ENCODE measurements at regions not wholly inside any gene's neighbourhood (a gene's known extent, or its start where the extent isn't known, plus 50 kb on each side); places are given as distances from the start of the nearest gene placed in this dataset.

GRCh38 chr13:62747629-62748028 lies 1332.0 kb upstream of the PCDH20 start (continued):
- TF ChIP-seq TFDP2 (CRISPR knock-in tag; IDR thresholded peaks at IDR 0.05) (no peak), GATAD1 (CRISPR knock-in tag; IDR thresholded peaks at IDR 0.05) (no peak), MAX (IDR thresholded peaks at IDR 0.05) (no peak), HIVEP1 (CRISPR knock-in tag; IDR thresholded peaks at IDR 0.05) (no peak), ELF3 (CRISPR knock-in tag; IDR thresholded peaks at IDR 0.05) (no peak), KMT2A (CRISPR knock-in tag; IDR thresholded peaks at IDR 0.05) (no peak), ATM (IDR thresholded peaks at IDR 0.05; ENCODE audit: borderline replicate concordance) (no peak)
- TF ChIP-seq, protein P1, sequence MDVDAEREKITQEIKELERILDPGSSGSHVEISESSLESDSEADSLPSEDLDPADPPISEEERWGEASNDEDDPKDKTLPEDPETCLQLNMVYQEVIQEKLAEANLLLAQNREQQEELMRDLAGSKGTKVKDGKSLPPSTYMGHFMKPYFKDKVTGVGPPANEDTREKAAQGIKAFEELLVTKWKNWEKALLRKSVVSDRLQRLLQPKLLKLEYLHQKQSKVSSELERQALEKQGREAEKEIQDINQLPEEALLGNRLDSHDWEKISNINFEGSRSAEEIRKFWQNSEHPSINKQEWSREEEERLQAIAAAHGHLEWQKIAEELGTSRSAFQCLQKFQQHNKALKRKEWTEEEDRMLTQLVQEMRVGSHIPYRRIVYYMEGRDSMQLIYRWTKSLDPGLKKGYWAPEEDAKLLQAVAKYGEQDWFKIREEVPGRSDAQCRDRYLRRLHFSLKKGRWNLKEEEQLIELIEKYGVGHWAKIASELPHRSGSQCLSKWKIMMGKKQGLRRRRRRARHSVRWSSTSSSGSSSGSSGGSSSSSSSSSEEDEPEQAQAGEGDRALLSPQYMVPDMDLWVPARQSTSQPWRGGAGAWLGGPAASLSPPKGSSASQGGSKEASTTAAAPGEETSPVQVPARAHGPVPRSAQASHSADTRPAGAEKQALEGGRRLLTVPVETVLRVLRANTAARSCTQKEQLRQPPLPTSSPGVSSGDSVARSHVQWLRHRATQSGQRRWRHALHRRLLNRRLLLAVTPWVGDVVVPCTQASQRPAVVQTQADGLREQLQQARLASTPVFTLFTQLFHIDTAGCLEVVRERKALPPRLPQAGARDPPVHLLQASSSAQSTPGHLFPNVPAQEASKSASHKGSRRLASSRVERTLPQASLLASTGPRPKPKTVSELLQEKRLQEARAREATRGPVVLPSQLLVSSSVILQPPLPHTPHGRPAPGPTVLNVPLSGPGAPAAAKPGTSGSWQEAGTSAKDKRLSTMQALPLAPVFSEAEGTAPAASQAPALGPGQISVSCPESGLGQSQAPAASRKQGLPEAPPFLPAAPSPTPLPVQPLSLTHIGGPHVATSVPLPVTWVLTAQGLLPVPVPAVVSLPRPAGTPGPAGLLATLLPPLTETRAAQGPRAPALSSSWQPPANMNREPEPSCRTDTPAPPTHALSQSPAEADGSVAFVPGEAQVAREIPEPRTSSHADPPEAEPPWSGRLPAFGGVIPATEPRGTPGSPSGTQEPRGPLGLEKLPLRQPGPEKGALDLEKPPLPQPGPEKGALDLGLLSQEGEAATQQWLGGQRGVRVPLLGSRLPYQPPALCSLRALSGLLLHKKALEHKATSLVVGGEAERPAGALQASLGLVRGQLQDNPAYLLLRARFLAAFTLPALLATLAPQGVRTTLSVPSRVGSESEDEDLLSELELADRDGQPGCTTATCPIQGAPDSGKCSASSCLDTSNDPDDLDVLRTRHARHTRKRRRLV (CRISPR knock-in tag; IDR thresholded peaks at IDR 0.05), result no peak

DNA sequence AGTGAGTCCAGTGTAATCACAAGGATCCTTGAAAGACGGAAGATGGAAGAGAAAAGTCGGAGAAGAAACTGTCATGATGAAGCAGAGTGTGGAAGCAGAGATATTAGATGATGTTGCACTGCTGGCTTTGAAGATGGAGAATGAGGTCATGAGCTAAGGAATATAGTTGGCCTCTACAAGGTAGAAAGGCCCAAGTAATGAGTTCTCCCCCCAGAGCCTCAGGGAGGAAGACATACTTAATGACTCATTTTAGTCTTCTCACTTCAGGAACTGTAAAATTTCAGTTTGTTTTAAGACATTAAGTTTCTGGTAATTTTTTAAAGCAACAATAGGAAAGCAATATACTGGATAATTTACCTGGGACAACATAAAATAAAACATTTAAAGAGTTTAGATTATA lies 1331.5 kb upstream of the PCDH20 start:
- Histone ChIP-seq H3K4me2 (ENCODE audit: low read depth, low read length) (no peak overlapping the region), H2AFZ (ENCODE audit: low read length) (no peak overlapping the region), H3K9me3 (ENCODE audit: low read length) (no peaks in the 10 kb centered on the region), H3K27ac (ENCODE audit: extremely low read length, insufficient read depth, low read length) (no peak overlapping the region), H3K4me1 (ENCODE audit: insufficient read depth, low read length) (no peaks in the 10 kb centered on the region), H3K27me3 (ENCODE audit: control insufficient read depth in 1 of 2, insufficient read depth in 2 of 2, low read length in 2 of 2) (no peaks in the 10 kb centered on the region), H3K9ac (ENCODE audit: insufficient read depth, low read depth, low read length) (no peak overlapping the region), H3K4me3 (replicated peaks in 1 of 3; ENCODE audit: insufficient read depth in 1 of 3, low read depth in 2 of 3, low read length in 3 of 3) (no peak overlapping the region), H4K20me1 (ENCODE audit: insufficient read depth, low read length) (no peaks in the 10 kb centered on the region), H3K36me3 (replicated peaks in 1 of 2; ENCODE audit: control insufficient read depth in 1 of 2, insufficient read depth in 2 of 2, low read length in 2 of 2) (no peaks in the 10 kb centered on the region), H3K79me2 (ENCODE audit: insufficient read depth, low read length) (no peaks in the 10 kb centered on the region)
- intact Hi-C loops (cut with micrococcal nuclease; ENCODE audit: unreplicated experiment) (no loop called here), in situ Hi-C loops (cut with HindIII; ENCODE audit: extremely low pct_ligation_motif_present, low pct_unique_long_range_greater_than_20kb) (no loop called here)
- ATAC-seq (no peak), FAIRE-seq (no peak), DNase-seq (ENCODE audit: low spot score) (no peak)
- ChIA-PET CTCF (ENCODE audit: low intra/inter-chr PET ratio, low total read pairs) (no interaction called here), POLR2A (no interaction called here)
- BruUV-seq (replicated peaks), result no TSS peak
- 13% methylated on average over 2 of the region's 2 CpGs for WGBS (ENCODE audit: low lambda C conversion rate)
- no peak for TF ChIP-seq ZNF296 (CRISPR knock-in tag; conservative IDR thresholded peaks at IDR 0.05)
- TF ChIP-seq AKAP8 (CRISPR knock-in tag; IDR thresholded peaks at IDR 0.05), result no peak
- no peak for TF ChIP-seq ZSCAN22 (CRISPR knock-in tag; IDR thresholded peaks at IDR 0.05)
- TF ChIP-seq ZNF614 (CRISPR knock-in tag; IDR thresholded peaks at IDR 0.05; ENCODE audit: borderline replicate concordance), result no peak
- no peak for TF ChIP-seq SMAD3 (CRISPR knock-in tag; IDR thresholded peaks at IDR 0.05)
- TF ChIP-seq TIGD3 (CRISPR knock-in tag; IDR thresholded peaks at IDR 0.05; ENCODE audit: borderline replicate concordance), result no peak
